GM19468 (cell line): ENCODE measurements at regions not wholly inside any gene's neighbourhood (a gene's known extent, or its start where the extent isn't known, plus 50 kb on each side); places are given as distances from the start of the nearest gene placed in this dataset.

ENCODE experiments used
- ATAC-seq: cut with Tn5 transposase; IDR thresholded peaks from one replicate; pipeline ENCODE4 v1.9.1; 2021; ENCODE audit warnings: mild to moderate bottlenecking, moderate library complexity, moderate number of reproducible peaks; ENCODE audit not compliant: unreplicated experiment; ENCODE audit errors: extremely low read depth

DNA sequence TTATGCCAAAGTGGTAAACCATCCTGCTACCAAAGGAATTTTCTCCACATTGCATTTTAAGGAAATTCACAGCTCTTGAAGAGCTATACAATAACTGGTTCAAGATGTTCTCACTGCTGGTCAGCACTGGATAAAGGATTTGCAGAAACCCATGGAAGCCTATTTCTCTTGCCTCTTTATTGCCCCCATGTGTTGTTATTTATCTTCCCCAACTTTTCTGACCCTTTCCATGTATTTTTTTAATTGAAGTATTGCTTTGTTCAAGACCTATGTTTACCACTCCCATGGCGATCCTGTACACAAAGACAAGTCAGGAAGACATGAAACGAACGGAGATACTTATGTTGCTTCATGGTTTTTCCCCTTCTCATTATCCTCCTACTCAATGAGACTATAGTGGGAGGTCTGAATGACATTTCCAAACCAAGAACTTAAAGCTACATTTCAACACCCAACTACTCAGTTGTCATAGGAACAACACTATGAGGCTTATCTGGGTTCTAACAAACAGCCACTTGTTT, 566.4 kb upstream of the DIPK2B start:
- ATAC-seq = no peak

DNA sequence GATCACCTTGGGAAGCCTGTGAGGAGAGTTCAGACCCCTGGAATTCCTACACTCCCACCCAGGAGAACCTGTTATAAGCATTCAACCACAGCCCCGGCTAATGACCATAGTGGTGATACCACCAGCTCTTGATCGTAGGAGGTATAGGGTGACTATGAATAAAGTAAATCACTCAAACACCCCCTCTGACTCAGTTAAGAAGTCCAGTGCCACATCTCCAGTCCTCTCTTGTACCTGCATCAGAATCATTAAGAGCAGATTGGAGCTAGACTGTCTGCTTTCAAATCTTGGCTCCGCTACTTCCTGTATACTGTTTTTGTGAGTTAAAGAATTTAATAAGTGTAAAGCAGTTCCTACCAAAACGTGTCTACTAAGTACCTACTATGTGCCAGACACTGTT, 565.1 kb upstream of the DIPK2B start:
- ATAC-seq = no peak

DNA sequence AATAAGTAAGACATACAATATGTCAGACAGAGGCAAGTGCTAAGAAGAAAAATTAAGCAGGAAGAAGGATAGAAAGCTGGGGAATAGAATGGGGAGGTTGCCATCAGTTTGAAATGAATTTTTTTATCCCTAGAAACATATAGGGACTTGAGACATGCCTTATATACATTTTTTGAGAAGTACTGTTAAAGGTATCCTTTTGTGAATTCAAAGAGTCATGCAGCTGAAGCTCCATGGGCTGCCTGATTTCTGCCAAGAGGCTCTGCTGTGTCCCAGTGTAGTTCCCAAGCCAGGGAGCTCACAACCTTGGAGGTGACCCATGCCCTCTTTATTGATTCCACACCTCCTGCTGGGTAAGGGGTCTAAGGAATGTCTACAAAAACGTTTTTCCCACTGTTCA, 564.6 kb upstream of the DIPK2B start:
- ATAC-seq = no peak

DNA sequence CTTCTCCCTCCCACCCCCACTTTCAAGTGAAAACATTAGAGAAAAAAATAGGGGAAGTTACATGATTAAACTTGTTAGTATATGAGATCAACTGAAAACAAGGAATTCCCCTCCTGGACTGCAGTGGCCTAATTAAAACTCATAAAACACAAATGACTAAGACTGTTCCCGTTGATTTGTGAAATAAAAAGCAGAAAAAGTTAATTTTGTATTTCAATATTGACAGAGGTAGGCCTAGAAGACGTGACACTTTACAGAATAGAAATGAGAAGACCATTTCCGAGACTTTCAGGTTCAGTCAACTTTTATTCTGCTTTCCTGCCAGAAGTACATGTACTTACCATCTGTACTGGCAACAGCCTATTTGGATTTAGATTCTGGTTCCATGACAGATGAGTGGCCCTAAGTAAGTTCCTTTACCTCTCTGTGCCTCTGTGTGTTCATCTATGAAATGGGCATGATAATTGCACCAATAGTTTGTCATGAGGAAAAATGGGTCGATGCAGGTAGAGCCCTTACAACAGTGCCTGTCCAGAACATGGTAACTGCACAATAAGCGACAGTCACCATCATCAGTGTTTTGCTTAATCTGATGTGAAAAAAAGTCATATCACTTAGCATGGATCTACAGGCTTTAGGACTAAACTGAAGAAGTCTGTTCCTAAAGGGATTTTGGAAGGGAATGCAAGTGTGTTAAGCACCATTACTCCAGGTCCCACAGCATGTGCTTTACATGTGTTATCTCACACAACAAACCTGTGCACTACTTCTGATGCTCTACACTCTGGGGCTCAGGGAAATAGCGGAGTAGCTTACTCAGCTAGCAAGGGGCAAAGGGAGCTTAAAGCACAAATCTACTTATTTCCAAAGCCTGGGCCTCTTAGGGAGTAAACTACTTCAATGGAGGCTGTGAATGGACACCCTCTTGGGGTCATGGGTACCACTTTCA, 562.3 kb upstream of the DIPK2B start:
- no peak for ATAC-seq

DNA sequence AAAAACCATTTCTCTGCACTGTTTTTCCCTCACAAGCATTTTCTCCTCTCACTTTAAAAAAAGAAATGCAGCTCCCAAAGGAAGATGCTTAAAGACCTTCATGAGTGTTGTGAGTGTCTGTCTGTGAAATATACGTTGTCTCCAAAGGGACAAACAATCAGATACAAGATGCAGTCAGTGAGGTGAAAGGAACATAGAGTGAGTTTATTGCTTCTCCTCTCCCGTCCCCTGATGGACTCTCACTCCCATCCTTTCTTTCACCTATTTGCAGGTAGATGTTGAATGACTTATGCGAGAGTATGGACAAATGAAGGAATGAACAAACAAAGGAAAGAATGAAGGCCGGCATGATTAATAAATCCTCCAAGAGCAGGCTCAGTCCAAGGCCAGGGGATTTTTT, 561.2 kb upstream of the DIPK2B start:
- no peak for ATAC-seq

DNA sequence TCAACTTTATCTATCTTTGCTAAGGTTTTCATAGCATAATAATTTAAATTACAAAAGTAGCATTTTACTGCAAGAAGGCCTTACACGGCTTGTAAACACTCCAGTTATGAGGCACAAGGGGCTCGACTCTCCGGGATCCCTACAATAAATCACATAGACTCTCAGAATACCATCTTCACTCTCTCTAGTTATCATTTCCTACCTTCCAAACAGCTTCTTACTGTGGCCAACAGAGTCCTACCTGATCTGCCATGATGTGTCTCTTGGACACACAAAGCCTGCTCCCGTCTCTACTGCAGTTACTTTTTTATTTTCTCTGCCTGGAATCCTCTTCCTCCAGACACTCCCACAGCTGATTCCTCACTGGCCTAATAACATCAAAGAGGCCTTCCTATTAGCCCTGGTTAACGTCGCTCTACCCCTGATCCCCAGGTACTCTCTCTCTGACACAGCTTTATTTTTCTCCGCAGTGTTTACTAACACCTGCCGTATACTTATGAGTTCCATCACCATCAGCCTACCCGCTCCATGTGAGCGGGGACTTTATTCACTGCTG, 559.6 kb upstream of the DIPK2B start:
- ATAC-seq = no peak

DNA sequence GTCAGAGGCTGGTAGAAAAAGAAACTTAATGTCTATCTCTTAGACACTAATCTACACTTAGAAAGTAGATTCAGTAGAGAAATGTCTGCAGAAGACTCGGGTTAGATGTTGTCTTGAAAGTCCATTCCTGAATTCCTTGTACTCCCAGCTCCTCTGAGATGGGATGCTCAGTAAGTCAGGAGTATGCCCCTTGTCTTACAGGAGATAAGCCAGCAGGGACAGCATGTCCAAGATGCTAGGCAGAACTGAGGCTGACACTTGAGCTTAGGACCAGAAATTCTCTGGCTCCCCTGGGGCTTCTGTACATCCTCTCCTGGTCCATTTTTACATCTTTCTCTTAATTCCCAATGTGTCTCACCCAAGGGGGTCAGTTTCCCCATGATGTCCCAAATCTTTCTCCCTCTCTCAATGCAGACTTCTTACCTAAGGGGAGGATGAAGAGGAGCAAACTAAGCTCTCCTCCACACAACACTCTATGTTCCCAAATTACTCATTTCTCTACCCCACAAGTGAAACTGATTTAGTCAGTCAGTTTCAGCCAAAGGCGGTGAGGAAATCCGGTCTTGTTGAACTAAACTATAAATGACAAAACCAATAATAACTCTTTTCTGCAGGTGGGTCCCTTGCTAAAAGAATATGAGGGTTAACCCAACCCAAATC, 558.2 kb upstream of the DIPK2B start:
- peak; percentile 74 for ATAC-seq

DNA sequence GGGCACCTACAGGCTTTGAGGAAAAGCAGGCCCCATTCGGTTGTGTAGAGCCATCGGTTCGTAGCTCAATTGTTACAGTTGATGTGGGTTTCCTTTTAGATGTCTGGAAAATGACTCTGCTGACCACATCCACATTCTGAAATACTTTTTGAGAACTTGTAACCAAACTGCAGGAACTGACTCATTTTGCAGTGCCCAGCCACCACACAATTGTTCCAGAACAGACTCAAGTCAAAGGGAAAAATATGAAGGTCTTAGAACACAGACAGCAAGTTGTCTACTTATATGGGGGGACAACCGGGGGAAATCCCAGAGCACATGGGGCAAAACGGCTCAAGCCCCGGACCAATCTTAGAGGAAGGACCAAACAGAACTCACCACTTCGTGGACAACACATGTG, 557.6 kb upstream of the DIPK2B start:
- no peak for ATAC-seq

DNA sequence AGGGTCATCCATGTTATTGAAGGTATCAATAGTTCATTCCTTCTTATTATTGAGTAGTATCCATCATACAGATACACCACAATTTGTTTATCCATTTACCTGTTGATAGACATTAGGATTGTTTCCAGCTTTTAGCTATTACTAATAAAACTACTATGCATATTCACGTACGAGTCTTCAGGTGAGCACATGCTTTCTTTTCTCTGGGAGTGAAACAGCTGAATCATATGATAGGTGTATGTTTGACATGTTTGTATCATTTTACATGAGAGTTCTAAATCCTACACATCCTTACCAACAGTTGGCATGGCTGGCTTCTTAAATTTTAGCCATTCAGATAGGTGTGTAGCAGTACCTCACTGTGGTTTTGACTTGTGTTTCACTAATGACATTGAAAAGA, 556.6 kb upstream of the DIPK2B start:
- no peak for ATAC-seq

DNA sequence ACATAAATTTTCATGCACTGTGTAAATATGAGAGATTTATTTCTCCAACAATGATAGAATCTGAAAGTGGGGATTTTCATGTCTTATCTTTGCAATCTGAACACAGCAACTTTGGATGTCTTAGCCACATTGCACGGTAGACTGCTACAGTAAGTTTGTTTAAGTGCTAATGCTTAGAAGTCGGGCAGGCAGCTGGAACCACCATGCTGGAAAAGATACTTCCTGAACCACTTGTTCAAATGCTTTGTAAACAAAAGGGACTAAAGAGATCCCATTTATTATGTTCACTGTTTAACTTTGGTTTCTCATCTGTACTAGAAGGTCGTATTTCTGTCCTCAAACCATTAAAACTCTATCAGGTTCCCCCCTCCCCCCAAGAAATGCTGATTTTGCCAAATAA, 555.9 kb upstream of the DIPK2B start:
- no peak for ATAC-seq

DNA sequence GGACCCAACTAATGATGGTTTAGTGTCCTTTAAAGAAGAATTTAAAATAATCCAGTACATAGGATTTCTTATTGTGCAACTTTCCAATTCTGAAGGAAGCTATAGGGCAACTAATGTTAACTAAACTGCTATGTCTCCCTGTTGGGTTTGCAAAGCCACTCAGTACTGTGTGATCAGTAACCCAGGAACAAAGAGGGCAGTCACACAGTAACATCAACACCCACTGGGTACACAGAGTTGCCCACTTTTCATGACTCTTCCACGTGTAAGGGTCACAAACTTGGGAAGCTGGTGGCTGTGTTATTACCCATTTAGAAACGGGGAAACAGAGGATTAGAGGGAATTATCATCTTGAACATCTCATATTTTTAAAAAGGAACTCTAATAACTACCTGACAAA, 555.0 kb upstream of the DIPK2B start:
- no peak for ATAC-seq

DNA sequence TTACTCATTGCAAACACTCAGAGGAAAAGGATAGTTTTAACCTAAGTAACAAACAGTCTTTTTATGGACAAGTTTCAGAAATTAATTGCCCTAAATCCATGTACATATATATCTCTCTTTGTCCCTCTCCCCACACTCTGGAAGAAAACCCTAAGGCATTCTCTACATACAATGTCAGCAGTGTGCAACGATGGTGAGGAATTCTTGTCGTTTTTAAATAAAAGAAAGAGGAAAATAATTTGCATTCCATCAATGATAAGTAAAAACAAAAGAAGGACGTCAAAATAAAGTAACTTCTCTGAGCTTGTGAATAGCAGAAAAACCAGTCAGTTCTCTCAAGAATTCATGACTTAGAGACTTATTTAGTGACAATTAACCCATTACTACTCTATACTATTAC, 550.5 kb upstream of the DIPK2B start:
- ATAC-seq = no peak

DNA sequence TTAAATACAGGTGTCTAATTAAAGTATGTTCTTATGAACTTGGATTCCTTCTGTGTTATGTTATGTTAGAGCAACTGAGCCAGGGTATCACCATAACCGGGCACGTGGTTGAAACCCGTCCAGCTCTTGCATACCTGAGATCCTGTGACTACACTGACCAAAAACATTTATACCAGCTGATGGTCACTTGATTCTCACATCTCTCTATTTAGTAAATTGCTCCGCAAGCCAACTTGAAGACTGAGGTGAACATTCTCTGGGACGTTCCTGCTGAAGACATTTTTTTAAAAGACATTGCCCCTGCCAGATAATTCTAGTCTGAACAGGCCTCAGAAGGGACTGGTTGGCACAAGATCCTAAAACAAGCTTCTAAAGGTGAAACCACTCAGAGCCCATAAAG, 550.0 kb upstream of the DIPK2B start:
- no peak for ATAC-seq

DNA sequence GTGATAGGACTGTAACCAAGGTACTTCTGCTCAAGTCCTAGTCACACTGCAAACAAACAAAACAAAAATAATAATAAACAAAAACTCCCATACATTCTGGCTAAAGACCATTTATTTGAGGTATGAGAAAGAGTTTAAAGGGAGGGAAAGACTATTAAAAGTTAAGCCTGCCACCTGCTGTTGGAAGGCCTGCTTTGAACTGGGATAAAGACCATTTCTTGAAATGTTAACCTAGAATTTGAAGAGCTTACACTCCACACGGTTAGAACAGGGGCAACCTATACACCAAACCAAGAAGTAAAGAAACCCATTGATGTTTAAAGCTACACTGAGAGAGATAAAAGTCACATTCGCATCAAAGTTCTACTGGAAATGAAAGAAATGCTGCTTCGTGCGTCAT, 548.7 kb upstream of the DIPK2B start:
- no peak for ATAC-seq

DNA sequence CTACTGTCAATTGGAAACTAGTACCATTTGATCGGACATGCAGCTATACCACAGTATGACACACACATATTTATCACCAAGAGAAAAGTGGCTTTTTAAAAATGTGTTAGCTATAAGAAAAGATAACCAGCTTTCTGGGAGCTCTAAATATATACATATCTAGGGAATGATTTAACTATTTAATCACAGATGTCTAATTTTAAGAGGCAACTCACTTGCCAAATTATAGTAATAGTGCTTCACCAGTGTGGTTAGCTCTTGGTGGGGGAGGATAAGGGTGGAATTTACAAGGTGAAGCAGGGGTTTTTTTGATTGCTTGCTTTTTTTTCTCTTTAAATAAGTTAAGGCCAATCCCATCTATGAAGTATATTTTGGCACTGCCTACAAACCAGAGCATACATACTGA, 547.7 kb upstream of the DIPK2B start:
- ATAC-seq = no peak

DNA sequence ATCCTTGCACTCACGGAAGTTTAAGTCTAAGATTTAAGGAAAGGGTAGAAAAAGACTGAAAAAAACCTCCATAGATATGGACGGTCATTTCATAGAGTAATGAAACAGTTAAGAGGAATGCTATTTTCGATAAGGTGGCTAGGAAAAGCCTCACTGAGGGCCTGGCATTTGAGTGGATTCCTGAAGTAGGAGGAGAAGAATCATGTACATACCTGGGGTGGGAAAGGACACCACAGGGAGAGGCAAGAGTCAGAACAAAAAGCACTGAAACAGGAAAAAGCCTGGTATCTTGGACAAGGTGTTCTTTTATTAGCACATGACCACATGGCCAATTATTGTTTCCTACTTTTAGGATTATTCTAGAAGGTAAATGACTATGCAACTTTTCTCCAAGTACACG, 547.2 kb upstream of the DIPK2B start:
- no peak for ATAC-seq

DNA sequence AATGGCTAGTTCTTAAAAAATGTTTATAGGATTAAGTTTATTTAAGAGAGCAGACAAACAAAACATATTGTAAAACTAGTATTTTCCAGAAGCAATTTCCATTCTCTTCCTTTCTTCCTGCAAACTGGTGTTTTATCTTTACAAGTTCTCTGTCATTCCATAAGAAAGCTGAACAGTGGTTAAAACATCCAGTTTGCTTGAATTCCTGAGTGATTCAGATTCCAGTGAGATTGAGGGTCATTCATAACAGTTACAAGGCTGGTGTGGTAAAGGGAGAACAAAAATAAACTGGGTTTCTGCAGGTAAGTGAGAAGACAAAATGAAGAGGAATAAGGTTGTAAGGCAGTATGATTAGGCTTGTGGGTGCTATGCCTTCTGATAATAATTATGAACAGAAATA, 544.8 kb upstream of the DIPK2B start:
- no peak for ATAC-seq

DNA sequence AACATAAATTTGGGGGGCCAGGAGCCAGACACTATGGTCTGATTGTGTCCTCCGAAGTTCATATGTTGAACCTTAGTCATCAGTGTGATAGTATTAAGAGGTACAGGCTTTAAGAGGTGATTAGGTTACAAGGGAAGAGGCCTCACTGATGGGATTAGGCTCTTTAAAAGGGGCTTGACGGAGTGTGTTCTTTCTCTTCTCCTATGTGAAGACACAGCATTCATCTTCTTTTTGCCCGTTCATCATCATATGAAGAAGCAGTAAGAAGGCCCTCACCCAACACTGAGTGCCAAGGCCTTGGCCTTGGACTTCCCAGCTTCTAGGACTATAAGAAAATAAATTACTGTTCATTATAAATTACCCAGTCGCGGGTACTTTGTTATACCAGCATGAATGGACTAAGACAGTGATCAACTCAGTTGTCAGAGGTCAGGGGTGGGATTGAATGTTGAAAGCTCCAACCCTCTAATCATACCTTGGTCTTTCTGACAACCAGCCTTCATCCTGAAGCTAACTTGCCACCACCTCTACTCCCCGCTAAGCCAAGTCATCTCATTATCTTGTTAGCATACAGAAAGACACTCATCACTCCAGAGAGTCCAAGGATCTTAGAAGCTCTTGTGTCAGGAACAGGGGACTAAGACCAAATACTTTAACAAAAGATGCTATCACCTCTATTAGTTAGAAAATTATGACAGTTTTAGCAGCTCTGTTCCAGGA, 543.4 kb upstream of the DIPK2B start:
- ATAC-seq = no peak

DNA sequence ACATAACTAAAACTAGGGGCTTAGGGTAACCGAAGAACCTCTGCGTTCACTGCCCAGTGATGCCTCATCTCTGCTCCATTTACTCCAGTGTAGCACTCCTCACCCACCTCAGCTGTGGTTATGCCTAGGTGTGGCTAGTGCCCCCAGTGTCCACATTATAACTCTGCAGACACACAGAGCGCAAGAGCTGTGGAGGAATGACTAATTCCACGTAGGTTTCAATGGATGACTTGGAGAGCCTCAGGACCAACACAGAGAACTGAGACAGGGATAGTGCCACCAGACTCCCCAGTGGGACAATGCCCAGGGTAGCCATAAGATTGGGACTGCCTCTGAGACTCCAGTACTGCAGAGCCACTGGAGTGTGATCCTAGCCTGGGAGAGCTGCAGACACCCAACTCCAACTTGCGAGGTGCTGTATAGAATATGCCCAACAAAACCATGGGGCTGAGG, 542.4 kb upstream of the DIPK2B start:
- no peak for ATAC-seq

DNA sequence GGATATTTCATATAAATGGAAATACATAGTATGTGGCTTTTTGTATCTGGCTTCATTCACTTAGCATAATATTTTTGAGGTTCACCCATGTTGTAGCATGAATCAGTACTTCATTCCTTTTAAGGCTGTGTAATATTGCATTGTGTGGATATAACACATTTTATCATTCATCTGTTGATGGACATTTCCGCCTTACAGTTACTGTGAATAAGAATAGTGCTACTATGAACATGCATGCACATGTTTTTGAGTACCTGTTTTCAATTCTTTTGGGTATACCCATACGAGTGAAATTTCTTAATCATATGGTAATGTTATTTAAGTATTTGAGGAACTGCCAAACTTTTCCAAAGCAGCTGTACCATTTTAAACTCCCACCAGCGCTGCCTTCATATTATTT, 539.6 kb upstream of the DIPK2B start:
- ATAC-seq = no peak
